ENCODE measurements at regions not wholly inside any gene's neighbourhood (a gene's known extent, or its start where the extent isn't known, plus 50 kb on each side); places are given as distances from the start of the nearest gene placed in this dataset.

DNA sequence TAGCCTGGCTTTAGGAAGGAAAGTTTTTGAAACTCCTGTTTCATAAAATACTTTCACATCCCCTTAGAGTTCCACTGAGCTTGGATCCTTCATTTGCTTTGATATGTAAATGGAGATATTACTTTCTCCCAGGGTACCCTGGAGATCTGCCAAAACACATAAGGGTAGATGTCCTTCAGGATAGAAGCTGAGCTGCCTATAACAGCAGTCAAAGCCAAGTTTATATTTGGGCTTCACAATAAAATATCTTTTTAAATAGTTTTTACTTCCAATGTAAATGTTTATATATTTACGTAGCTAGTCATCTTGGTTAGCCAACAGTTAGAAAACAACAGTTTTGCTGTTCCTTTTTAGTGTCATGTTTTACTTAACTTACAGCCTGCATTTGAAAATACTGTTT lies 742.3 kb upstream of the POU3F4 start:
- Histone ChIP-seq H3K4me1 (replicated peaks in 1 of 2; ENCODE audit: control insufficient read depth in 2 of 2, insufficient read depth in 2 of 2, low read length in 2 of 2) (no peaks in the 10 kb centered on the region), H4K20me1 (replicated peaks; ENCODE audit: control insufficient read depth, insufficient read depth, low read length) (no peaks in the 10 kb centered on the region), H3K27me3 (ENCODE audit: control insufficient read depth in 2 of 2, insufficient read depth in 2 of 2, low read length in 2 of 2) (no peaks in the 10 kb centered on the region), H3K4me3 (no peak overlapping the region), H3K9ac (ENCODE audit: insufficient read depth in 1 of 2, low read depth in 2 of 2, low read length in 2 of 2) (no peak overlapping the region), H2AFZ (ENCODE audit: low read depth, low read length) (no peak overlapping the region), H3K36me3 (ENCODE audit: control insufficient read depth, insufficient read depth, low read length) (no peaks in the 10 kb centered on the region), H3K79me2 (ENCODE audit: control insufficient read depth, insufficient read depth, low read length) (no peaks in the 10 kb centered on the region), H3K27ac (ENCODE audit: extremely low read depth, low read depth, low read length) (no peak overlapping the region), H3K9me3 (replicated peaks; ENCODE audit: control insufficient read depth, insufficient read depth, low read depth, low read length) (no peaks in the 10 kb centered on the region), H3K4me2 (ENCODE audit: insufficient read depth, low read length) (no peak overlapping the region), H3K9me1 (ENCODE audit: control insufficient read depth, insufficient read depth, low read length) (no peaks in the 10 kb centered on the region)
- ChIA-PET CTCF (ENCODE audit: low intra/inter-chr PET ratio) (no interaction called here), POLR2A (no interaction called here)
- FAIRE-seq (no peak), ATAC-seq (no peak), DNase-seq (ENCODE audit: extremely low read depth in 1 of 4, low spot score in 3 of 4) (no peak)
- WGBS (ENCODE audit: insufficient coverage, low coverage, missing lambda C conversion rate): 0% methylated on average over 1 of the region's 1 CpG
- in situ Hi-C loops (cut with MboI): loop anchor here (10.0 kb wide), 1 partner anchor 281 kb away; no protein-coding TSS in a partner anchor
- intact Hi-C loops (cut with micrococcal nuclease): no loop called here
- no TSS peak for BruUV-seq (replicated peaks)
- TF ChIP-seq, protein P1, sequence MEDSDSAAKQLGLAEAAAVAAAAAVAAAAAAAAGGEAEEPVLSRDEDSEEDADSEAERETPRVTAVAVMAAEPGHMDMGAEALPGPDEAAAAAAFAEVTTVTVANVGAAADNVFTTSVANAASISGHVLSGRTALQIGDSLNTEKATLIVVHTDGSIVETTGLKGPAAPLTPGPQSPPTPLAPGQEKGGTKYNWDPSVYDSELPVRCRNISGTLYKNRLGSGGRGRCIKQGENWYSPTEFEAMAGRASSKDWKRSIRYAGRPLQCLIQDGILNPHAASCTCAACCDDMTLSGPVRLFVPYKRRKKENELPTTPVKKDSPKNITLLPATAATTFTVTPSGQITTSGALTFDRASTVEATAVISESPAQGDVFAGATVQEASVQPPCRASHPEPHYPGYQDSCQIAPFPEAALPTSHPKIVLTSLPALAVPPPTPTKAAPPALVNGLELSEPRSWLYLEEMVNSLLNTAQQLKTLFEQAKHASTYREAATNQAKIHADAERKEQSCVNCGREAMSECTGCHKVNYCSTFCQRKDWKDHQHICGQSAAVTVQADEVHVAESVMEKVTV (CRISPR knock-in tag; IDR thresholded peaks at IDR 0.05): no peak
- TF ChIP-seq ZNF184 (CRISPR knock-in tag; IDR thresholded peaks at IDR 0.05) (no peak), EHMT2 (IDR thresholded peaks at IDR 0.05) (no peak), CBX2 (IDR thresholded peaks at IDR 0.05; ENCODE audit: insufficient read depth, low read length, poor library complexity, severe bottlenecking) (no peak), GABPB1 (CRISPR knock-in tag; IDR thresholded peaks at IDR 0.05) (no peak), ZNF175 (CRISPR knock-in tag; IDR thresholded peaks at IDR 0.05; ENCODE audit: low read depth) (no peak), THRAP3 (IDR thresholded peaks at IDR 0.05; ENCODE audit: borderline replicate concordance) (no peak), PCBP2 (IDR thresholded peaks at IDR 0.05; ENCODE audit: low read depth, low read length, poor library complexity, severe bottlenecking) (no peak)
- TF ChIP-seq, protein P2, sequence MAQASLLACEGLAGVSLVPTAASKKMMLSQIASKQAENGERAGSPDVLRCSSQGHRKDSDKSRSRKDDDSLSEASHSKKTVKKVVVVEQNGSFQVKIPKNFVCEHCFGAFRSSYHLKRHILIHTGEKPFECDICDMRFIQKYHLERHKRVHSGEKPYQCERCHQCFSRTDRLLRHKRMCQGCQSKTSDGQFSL (CRISPR knock-in tag; IDR thresholded peaks at IDR 0.05): no peak
- TF ChIP-seq, protein P2 (tag; IDR thresholded peaks at IDR 0.05): no peak
- TF ChIP-seq, protein P3, sequence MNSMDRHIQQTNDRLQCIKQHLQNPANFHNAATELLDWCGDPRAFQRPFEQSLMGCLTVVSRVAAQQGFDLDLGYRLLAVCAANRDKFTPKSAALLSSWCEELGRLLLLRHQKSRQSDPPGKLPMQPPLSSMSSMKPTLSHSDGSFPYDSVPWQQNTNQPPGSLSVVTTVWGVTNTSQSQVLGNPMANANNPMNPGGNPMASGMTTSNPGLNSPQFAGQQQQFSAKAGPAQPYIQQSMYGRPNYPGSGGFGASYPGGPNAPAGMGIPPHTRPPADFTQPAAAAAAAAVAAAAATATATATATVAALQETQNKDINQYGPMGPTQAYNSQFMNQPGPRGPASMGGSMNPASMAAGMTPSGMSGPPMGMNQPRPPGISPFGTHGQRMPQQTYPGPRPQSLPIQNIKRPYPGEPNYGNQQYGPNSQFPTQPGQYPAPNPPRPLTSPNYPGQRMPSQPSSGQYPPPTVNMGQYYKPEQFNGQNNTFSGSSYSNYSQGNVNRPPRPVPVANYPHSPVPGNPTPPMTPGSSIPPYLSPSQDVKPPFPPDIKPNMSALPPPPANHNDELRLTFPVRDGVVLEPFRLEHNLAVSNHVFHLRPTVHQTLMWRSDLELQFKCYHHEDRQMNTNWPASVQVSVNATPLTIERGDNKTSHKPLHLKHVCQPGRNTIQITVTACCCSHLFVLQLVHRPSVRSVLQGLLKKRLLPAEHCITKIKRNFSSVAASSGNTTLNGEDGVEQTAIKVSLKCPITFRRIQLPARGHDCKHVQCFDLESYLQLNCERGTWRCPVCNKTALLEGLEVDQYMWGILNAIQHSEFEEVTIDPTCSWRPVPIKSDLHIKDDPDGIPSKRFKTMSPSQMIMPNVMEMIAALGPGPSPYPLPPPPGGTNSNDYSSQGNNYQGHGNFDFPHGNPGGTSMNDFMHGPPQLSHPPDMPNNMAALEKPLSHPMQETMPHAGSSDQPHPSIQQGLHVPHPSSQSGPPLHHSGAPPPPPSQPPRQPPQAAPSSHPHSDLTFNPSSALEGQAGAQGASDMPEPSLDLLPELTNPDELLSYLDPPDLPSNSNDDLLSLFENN (IDR thresholded peaks at IDR 0.05; ENCODE audit: low read depth in 2 of 2, low read length in 2 of 2): no peak
- TF ChIP-seq, protein P4, sequence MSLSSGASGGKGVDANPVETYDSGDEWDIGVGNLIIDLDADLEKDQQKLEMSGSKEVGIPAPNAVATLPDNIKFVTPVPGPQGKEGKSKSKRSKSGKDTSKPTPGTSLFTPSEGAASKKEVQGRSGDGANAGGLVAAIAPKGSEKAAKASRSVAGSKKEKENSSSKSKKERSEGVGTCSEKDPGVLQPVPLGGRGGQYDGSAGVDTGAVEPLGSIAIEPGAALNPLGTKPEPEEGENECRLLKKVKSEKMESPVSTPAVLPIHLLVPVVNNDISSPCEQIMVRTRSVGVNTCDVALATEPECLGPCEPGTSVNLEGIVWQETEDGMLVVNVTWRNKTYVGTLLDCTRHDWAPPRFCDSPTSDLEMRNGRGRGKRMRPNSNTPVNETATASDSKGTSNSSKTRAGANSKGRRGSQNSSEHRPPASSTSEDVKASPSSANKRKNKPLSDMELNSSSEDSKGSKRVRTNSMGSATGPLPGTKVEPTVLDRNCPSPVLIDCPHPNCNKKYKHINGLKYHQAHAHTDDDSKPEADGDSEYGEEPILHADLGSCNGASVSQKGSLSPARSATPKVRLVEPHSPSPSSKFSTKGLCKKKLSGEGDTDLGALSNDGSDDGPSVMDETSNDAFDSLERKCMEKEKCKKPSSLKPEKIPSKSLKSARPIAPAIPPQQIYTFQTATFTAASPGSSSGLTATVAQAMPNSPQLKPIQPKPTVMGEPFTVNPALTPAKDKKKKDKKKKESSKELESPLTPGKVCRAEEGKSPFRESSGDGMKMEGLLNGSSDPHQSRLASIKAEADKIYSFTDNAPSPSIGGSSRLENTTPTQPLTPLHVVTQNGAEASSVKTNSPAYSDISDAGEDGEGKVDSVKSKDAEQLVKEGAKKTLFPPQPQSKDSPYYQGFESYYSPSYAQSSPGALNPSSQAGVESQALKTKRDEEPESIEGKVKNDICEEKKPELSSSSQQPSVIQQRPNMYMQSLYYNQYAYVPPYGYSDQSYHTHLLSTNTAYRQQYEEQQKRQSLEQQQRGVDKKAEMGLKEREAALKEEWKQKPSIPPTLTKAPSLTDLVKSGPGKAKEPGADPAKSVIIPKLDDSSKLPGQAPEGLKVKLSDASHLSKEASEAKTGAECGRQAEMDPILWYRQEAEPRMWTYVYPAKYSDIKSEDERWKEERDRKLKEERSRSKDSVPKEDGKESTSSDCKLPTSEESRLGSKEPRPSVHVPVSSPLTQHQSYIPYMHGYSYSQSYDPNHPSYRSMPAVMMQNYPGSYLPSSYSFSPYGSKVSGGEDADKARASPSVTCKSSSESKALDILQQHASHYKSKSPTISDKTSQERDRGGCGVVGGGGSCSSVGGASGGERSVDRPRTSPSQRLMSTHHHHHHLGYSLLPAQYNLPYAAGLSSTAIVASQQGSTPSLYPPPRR (CRISPR knock-in tag; IDR thresholded peaks at IDR 0.05; ENCODE audit: borderline replicate concordance): no peak

Data from K562 (cell line).